GM23248 (cell line): ENCODE measurements at regions not wholly inside any gene's neighbourhood (a gene's known extent, or its start where the extent isn't known, plus 50 kb on each side); places are given as distances from the start of the nearest gene placed in this dataset.

Experiments used
- EZH2 ChIP-seq: fragments of 200-600 bp; sonication (generic); IDR thresholded peaks from 2 replicates; pipeline ENCODE4 v1.6.1; 2018; ENCODE audit warnings: antibody characterized with exemption, mild to moderate bottlenecking; ENCODE audit not compliant: insufficient read depth, poor library complexity, severe bottlenecking
- EZH2phosphoT487 ChIP-seq: fragments of 200-600 bp; sonication (generic); IDR thresholded peaks from 2 replicates; pipeline ENCODE4 v1.6.1; 2018; ENCODE audit warnings: antibody characterized with exemption, moderate library complexity, mild to moderate bottlenecking, low read depth; ENCODE audit not compliant: insufficient read depth

GRCh38 chr16:89033304-89033703, 56.3 kb upstream of the CBFA2T3 start:
- TF ChIP-seq EZH2phosphoT487 (no peak), EZH2 (no peak)
